HepG2 (cell line): ENCODE measurements at regions not wholly inside any gene's neighbourhood (a gene's known extent, or its start where the extent isn't known, plus 50 kb on each side); places are given as distances from the start of the nearest gene placed in this dataset.

Source experiments
- AHR ChIP-seq: IDR thresholded peaks from 2 replicates; pipeline ENCODE4 v1.6.1; 2018; ENCODE audit warnings: missing genetic modification reagents, missing compliant biosample characterization
- ATF7 ChIP-seq, 2 experiments: fragments of 450-650 bp in 1 of 2; sonication (generic) in 1 of 2; formaldehyde crosslinking in 1 of 2; IDR thresholded peaks; 2 replicates each; pipeline versions ENCODE4 v1.4.0 to v1.6.1; 2016 to 2020; ENCODE audit warnings: antibody characterized with exemption in 1 of 2, mild to moderate bottlenecking in 1 of 2, missing genetic modification reagents in 1 of 2
- CTCF ChIP-seq: sonication (generic); formaldehyde crosslinking; IDR thresholded peaks from 2 replicates; pipeline ENCODE4 v1.5.0; 2020; ENCODE audit warnings: mild to moderate bottlenecking, missing genetic modification reagents, moderate library complexity
- FOXM1 ChIP-seq: sonication (generic); formaldehyde crosslinking; IDR thresholded peaks from 2 replicates; pipeline ENCODE4 v1.5.0; 2020; ENCODE audit warnings: missing genetic modification reagents
- POLR2A ChIP-seq, 2 experiments: IDR thresholded peaks; 2 replicates each; pipeline ENCODE4 v1.6.1; 2011; ENCODE audit warnings: low read depth in 2 of 2, low read length in 2 of 2, mild to moderate bottlenecking in 1 of 2, moderate library complexity in 1 of 2; ENCODE audit not compliant: insufficient read depth in 1 of 2
- POLR2G ChIP-seq: fragments of 200-400 bp; formaldehyde crosslinking; IDR thresholded peaks from 2 replicates; pipeline ENCODE4 v1.6.1; 2018; ENCODE audit warnings: mild to moderate bottlenecking, low read depth, low read length, moderate library complexity
- ZNF263 ChIP-seq: sonication (generic); formaldehyde crosslinking; IDR thresholded peaks from 2 replicates; pipeline ENCODE4 v1.4.0; 2020; ENCODE audit warnings: missing genetic modification reagents
- ZNF512 ChIP-seq: sonication (generic); formaldehyde crosslinking; IDR thresholded peaks from 2 replicates; pipeline ENCODE4 v1.4.0; 2020; ENCODE audit warnings: mild to moderate bottlenecking, missing genetic modification reagents
- ZNF550 ChIP-seq: sonication (generic); formaldehyde crosslinking; IDR thresholded peaks from 2 replicates; pipeline ENCODE4 v1.4.0; 2020; ENCODE audit warnings: mild to moderate bottlenecking, missing genetic modification reagents, borderline replicate concordance
- ZNF589 ChIP-seq: sonication (generic); formaldehyde crosslinking; conservative IDR thresholded peaks from 2 replicates; pipeline ENCODE4 v1.8.0; 2022; ENCODE audit warnings: mild to moderate bottlenecking, moderate library complexity, missing genetic modification reagents
- ZNF816 ChIP-seq: sonication (generic); formaldehyde crosslinking; IDR thresholded peaks from 2 replicates; pipeline ENCODE4 v1.8.0; 2022; ENCODE audit warnings: missing genetic modification reagents, mild to moderate bottlenecking, borderline replicate concordance

- TF ChIP-seq POLR2A (IDR thresholded peaks at IDR 0.05; ENCODE audit: insufficient read depth in 1 of 2, low read depth in 2 of 2, low read length in 2 of 2) (no peak), POLR2G (no peak), AHR (no peak), FOXM1 (CRISPR knock-in tag) (no peak), ZNF263 (no peak), ZNF550 (CRISPR knock-in tag) (no peak), ZNF589 (no peak), ATF7 (IDR thresholded peaks at IDR 0.05) (no peak), ATF7 (CRISPR knock-in tag; IDR thresholded peaks at IDR 0.05) (no peak), ZNF816 (no peak), CTCF (CRISPR knock-in tag) (no peak), ZNF512 (no peak)
Measured at GRCh38 chr5:87828545-87829216, 416.0 kb upstream of the CCNH start.
